ENCODE measurements at regions not wholly inside any gene's neighbourhood (a gene's known extent, or its start where the extent isn't known, plus 50 kb on each side); places are given as distances from the start of the nearest gene placed in this dataset.

DNA sequence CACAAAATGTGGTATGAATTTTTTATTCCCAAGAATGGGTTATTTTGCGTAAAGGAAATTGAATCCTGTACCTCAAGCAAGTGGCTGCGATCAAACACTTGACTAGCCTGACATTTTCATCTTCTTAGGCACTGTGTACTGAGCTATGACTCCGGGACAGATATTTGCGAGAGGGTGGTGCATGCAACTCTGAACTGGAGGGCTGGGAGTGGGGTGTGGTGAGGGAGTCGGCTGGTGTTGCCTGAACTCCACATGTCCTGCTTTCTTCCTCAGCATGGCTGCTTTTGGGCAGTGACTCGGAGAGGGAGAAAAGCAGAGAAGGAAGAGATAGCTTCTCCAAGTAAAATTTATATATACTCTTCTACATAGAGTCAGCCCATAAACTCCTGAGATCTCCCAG lies 68.5 kb upstream of the GATB start:
- no peak for DNase-seq

DNA sequence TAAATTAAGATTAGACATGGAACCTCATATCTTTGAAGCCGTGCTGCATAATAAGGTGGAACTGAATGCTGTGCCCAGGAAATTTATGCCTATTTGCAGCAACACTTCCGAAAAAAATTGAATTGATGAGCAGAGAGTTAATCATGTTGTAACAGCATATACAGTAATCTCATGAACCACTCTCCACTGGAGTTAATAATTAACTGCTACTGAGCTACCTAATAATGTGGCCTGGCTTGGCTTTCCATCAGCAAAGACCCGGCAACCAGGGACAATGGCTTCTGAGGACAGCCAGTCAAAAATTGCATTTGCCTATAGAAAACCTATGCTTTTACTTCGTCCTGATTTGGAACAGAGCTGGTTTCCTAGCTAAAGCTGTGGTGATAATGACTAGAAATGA lies 63.8 kb upstream of the GATB start:
- no peak for DNase-seq

DNA sequence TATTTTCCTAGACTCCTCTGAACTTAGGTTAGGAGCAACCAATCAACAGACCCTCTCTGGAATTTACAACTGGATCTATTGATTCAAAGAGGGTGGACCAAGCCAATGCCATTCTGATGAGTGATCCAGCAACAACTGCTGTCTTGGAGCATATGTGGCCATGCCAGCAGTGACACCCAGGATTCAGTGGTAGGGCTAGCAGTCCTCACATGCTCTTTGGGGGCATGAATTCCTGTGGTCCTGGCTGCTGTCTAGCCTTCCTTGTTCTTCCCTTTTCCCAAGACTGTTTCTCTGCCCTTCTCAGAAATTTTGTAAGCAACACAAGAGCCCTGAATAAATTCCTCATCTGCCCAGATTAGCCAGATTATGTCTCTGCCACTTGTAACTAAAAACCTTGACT lies 61.5 kb upstream of the GATB start:
- DNase-seq, result no peak

DNA sequence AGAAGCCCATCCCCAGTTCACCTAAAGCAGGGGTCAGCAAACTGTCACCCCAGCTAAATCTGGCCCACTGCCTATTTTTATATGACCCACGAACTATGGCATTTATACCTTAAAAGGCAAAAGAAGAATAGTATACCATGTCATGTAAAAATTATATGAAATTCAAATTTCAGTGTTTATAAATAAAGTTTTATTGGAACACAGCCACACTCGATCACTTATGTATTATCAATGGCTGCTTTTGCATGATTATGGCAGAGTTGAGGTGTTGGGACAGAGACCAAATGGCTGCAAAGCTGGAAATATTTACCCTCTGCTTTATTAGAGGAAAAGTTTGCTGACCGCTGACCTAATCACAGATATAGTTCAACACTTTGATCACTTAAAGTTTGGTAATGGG lies 59.2 kb upstream of the GATB start:
- DNase-seq, result no peak

DNA sequence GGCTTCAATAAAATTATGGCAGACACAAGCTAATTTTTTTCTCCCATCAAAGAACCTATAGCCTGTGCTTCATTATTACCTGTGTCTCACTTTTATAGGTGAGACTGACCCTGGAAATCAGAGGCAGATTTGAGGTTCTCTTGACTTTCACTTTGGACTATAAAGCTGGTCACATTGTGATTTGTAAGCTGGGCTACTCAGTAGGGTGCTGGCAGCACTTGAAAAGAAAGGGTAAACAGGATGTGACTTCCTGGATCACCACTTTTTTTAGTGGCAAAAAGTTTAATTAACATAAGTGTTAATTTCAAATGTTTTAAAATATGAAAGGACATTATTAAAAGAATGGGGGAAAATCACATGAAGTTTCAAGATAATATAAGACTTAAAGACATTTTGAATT lies 50.6 kb upstream of the GATB start:
- no peak for DNase-seq

Data from activated CD8-positive, alpha-beta memory T cell treated with anti-CD3 and anti-CD28 coated beads, Interleukin-2, amount 50 U/mL, for 48 hours (primary cell).